Ishikawa (cell line): ENCODE measurements at regions not wholly inside any gene's neighbourhood (a gene's known extent, or its start where the extent isn't known, plus 50 kb on each side); places are given as distances from the start of the nearest gene placed in this dataset.

Source experiments
- CEBPB ChIP-seq: IDR thresholded peaks from 2 replicates; pipeline ENCODE4 v1.6.1; 2012
- CREB1 ChIP-seq: IDR thresholded peaks from 2 replicates; pipeline ENCODE4 v1.6.1; 2012; ENCODE audit warnings: low read depth
- EGR1 ChIP-seq: IDR thresholded peaks from 2 replicates; pipeline ENCODE4 v1.6.1; 2012
- EP300 ChIP-seq: IDR thresholded peaks from 2 replicates; pipeline ENCODE4 v1.6.1; 2012; ENCODE audit warnings: borderline replicate concordance
- FOXM1 ChIP-seq: IDR thresholded peaks from 2 replicates; pipeline ENCODE4 v1.6.1; 2012; ENCODE audit warnings: low read depth, borderline replicate concordance
- NFIC ChIP-seq: IDR thresholded peaks from 2 replicates; pipeline ENCODE4 v1.6.1; 2012
- RAD21 ChIP-seq: IDR thresholded peaks from 2 replicates; pipeline ENCODE4 v1.6.1; 2012; ENCODE audit warnings: low read depth
- TAF1 ChIP-seq: IDR thresholded peaks from 2 replicates; pipeline ENCODE4 v1.6.1; 2012; ENCODE audit warnings: low read depth, mild to moderate bottlenecking
- TCF12 ChIP-seq: IDR thresholded peaks from 2 replicates; pipeline ENCODE4 v1.6.1; 2012; ENCODE audit warnings: low read depth
- TEAD4 ChIP-seq: IDR thresholded peaks from 2 replicates; pipeline ENCODE4 v1.6.1; 2012
- YY1 ChIP-seq: IDR thresholded peaks from 2 replicates; pipeline ENCODE4 v1.6.1; 2012; ENCODE audit warnings: low read depth
- ZBTB7A ChIP-seq: IDR thresholded peaks from 2 replicates; pipeline ENCODE4 v1.6.1; 2012; ENCODE audit warnings: low read depth
- TF ChIP-seq, protein P1 (sequence below): IDR thresholded peaks from 2 replicates; pipeline ENCODE4 v1.6.1; 2012
- TF ChIP-seq, protein P2 (sequence below): IDR thresholded peaks from 2 replicates; pipeline ENCODE4 v1.6.1; 2012; ENCODE audit warnings: low read depth, mild to moderate bottlenecking
- TF ChIP-seq, protein P3 (sequence below): IDR thresholded peaks from 2 replicates; pipeline ENCODE4 v1.6.1; 2012

DNA sequence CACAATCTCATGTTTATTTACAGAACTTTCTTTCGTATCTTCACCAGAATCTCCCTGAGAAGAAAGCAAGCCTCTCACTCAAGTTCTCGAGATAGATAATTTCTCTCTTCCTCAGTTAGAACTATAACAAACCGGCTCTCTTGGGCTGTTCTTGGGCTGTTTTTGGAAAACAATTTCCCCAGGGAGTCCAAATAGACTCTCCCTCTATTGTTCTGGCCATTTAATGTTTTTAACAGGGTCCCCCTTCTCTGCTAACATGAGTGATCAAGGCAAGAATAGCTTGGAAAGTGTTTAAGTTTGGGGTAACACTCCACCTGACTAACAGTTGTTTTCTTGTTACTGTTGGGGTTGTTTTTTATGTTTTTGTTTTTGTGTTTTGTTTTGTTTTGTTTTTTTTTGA is 64.8 kb upstream of the UCN3 start:
- TF ChIP-seq NFIC (no peak), YY1 (no peak), EGR1 (no peak), CEBPB (no peak), CREB1 (no peak), TCF12 (no peak), EP300 (no peak), TAF1 (no peak), FOXM1 (no peak), TEAD4 (no peak), ZBTB7A (no peak), RAD21 (no peak)
- TF ChIP-seq, protein P1, sequence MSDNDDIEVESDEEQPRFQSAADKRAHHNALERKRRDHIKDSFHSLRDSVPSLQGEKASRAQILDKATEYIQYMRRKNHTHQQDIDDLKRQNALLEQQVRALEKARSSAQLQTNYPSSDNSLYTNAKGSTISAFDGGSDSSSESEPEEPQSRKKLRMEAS = no peak
- TF ChIP-seq, protein P2, sequence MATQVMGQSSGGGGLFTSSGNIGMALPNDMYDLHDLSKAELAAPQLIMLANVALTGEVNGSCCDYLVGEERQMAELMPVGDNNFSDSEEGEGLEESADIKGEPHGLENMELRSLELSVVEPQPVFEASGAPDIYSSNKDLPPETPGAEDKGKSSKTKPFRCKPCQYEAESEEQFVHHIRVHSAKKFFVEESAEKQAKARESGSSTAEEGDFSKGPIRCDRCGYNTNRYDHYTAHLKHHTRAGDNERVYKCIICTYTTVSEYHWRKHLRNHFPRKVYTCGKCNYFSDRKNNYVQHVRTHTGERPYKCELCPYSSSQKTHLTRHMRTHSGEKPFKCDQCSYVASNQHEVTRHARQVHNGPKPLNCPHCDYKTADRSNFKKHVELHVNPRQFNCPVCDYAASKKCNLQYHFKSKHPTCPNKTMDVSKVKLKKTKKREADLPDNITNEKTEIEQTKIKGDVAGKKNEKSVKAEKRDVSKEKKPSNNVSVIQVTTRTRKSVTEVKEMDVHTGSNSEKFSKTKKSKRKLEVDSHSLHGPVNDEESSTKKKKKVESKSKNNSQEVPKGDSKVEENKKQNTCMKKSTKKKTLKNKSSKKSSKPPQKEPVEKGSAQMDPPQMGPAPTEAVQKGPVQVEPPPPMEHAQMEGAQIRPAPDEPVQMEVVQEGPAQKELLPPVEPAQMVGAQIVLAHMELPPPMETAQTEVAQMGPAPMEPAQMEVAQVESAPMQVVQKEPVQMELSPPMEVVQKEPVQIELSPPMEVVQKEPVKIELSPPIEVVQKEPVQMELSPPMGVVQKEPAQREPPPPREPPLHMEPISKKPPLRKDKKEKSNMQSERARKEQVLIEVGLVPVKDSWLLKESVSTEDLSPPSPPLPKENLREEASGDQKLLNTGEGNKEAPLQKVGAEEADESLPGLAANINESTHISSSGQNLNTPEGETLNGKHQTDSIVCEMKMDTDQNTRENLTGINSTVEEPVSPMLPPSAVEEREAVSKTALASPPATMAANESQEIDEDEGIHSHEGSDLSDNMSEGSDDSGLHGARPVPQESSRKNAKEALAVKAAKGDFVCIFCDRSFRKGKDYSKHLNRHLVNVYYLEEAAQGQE = no peak
- TF ChIP-seq, protein P3, sequence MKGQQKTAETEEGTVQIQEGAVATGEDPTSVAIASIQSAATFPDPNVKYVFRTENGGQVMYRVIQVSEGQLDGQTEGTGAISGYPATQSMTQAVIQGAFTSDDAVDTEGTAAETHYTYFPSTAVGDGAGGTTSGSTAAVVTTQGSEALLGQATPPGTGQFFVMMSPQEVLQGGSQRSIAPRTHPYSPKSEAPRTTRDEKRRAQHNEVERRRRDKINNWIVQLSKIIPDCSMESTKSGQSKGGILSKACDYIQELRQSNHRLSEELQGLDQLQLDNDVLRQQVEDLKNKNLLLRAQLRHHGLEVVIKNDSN = no peak

DNA sequence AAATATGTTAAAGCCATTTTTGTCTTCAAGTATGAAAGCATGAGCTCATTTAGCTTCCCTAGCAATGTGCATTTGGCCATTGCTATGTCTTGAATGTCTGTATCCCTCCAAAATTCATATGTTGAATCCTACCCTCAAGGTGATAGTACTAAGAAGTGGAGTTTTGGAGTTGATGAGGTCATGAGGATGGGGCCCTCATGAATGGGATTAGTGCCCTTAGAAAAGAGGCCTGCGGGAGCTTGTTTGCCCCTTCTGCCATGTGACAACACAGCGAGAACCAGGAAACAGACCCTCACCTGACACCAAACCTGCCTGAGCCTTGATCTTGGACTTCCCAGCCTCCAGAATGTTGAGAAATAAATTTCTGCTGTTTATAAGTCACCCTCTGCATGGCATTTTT is 61.3 kb upstream of the UCN3 start:
- TF ChIP-seq RAD21 (no peak), EP300 (no peak), TAF1 (no peak), FOXM1 (no peak), CREB1 (no peak), ZBTB7A (no peak)

DNA sequence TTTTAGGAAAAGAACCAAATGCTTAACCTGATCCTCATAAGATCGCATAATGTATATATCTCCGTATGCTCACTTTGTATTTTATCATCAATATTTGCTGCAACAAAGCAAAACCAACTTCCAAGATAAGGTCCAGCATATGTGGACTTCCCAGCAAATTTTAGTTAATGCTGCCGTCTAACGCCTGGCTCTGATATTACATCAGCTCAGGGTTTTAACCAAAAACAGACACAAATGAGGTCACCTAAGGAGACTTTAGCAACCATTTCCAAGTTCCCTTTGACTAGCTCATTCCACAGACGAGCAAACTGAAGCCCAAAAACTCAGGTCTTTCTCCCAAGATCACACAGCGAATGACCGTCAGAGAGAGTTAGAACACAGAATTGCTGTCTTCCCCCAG is 59.4 kb upstream of the UCN3 start:
- TF ChIP-seq TAF1 (no peak), EGR1 (no peak), TCF12 (no peak), CEBPB (no peak), TEAD4 (no peak)
- TF ChIP-seq, protein P2 = no peak
- TF ChIP-seq, protein P3 = no peak
- TF ChIP-seq, protein P1 = no peak

DNA sequence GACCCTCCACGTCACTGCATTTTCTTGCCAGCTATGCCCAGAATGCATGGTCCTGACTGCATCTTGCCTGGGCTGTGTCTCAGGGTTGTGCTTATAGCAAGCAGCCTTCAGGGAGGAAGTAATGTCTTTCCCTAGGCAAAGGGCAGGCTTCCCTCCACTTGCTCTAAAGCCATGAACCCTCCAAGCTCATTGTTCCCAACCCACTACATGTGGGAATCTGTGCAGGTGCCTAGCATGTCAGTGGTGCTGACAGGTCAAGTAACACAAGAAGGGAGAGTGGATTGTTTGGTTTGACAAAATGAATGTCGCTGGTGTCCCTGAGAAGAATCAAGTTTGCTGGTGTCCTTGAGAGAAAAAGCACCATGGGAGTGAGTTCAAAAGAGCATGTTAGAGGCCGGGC is 53.9 kb upstream of the UCN3 start:
- TF ChIP-seq TAF1 = no peak
- no peak for TF ChIP-seq NFIC
- no peak for TF ChIP-seq TCF12
- no peak for TF ChIP-seq ZBTB7A
- no peak for TF ChIP-seq YY1
- no peak for TF ChIP-seq TEAD4
- TF ChIP-seq, protein P1 = no peak
- no peak for TF ChIP-seq CREB1
- TF ChIP-seq EP300 = no peak
- TF ChIP-seq CEBPB = no peak
- no peak for TF ChIP-seq EGR1
- TF ChIP-seq, protein P3 = no peak
- TF ChIP-seq, protein P2 = no peak
- no peak for TF ChIP-seq RAD21
